Activated CD4-positive, alpha-beta memory T cell treated with anti-CD3 and anti-CD28 coated beads, Interleukin-2, amount 10 ng/mL, durations not matched to agents 7 days and 5 days (primary cell): ENCODE measurements at regions not wholly inside any gene's neighbourhood (a gene's known extent, or its start where the extent isn't known, plus 50 kb on each side); places are given as distances from the start of the nearest gene placed in this dataset.

Experiments
- CTCF ChIA-PET: fragments of 350-600 bp; sonication (Branson Sonifier 250); formaldehyde crosslinking; loops from one replicate; lab custom pipeline; 2021; ENCODE audit warnings: antibody characterized with exemption, inconsistent platforms; lab: Charles Lee
- POLR2A ChIA-PET: fragments of 350-600 bp; sonication (Branson Sonifier 250); formaldehyde crosslinking; loops from one replicate; lab custom pipeline; 2021; ENCODE audit warnings: antibody characterized with exemption; lab: Charles Lee
- DNase-seq: peaks from one replicate; pipeline ENCODE4 v3.0.0-alpha.2; 2020
- H3K27ac Mint-ChIP-seq: one replicate; pipeline ENCODE4 v1.8.0; 2021; ENCODE audit warnings: mild to moderate bottlenecking, mixed read lengths
- H3K27me3 Mint-ChIP-seq: one replicate; pipeline ENCODE4 v1.8.0; 2021; ENCODE audit warnings: mixed read lengths
- H3K36me3 Mint-ChIP-seq: one replicate; pipeline ENCODE4 v1.8.0; 2021; ENCODE audit warnings: low read depth, mixed read lengths
- H3K4me1 Mint-ChIP-seq: one replicate; pipeline ENCODE4 v1.8.0; 2021; ENCODE audit warnings: mixed read lengths
- H3K4me3 Mint-ChIP-seq: one replicate; pipeline ENCODE4 v1.8.0; 2021; ENCODE audit warnings: mild to moderate bottlenecking, mixed read lengths
- H3K9me3 Mint-ChIP-seq: one replicate; pipeline ENCODE4 v1.8.0; 2021; ENCODE audit warnings: mixed read lengths

DNA sequence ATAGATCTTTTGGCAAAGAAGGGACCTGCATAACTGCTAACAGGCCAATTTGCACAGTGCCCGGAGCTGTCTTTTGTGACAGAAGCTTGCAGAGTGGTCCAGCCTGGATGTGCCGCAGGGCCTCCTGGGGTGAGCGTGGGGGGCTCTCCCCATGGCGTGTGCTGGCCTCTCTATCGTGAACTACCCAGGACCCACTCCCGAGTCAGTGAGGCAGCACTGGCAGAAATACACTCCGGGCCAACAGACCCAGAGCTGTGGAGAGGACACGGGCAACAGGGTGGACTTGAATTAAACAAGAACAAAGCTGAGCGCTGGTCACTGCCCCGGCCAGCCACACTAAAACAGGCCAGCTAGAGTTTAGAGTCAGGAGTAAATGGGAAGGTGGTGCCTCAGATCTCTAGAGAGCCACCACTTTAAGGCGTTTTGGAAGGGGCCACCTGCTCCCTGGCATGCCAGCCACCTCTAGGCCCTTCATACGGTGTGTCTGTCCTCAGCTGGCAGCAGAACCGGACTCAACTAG is 152.1 kb downstream of the KLF13 start:
- ChIA-PET CTCF (interaction anchor here (1.3 kb wide), 2 partner anchors 10 to 12 kb away, joined by 3 to 6 read pairs; no protein-coding TSS in a partner anchor), POLR2A (interaction anchor here (0.5 to 2.0 kb wide), 4 partner anchors 9 to 213 kb away, joined by 3 to 9 read pairs (median 4); no protein-coding TSS in a partner anchor)
- Mint-ChIP-seq H3K9me3 (no peaks in the 10 kb centered on the region), H3K4me1 (peaks cover 46% of the 10 kb centered on the region), H3K36me3 (peaks cover 35% of the 10 kb centered on the region), H3K27me3 (no peaks in the 10 kb centered on the region), H3K4me3 (no peak overlapping the region), H3K27ac (no peak overlapping the region)
- no peak for DNase-seq

- Mint-ChIP-seq H3K4me1 (peaks cover 48% of the 10 kb centered on the region), H3K27ac (no peak overlapping the region), H3K9me3 (no peaks in the 10 kb centered on the region), H3K36me3 (peaks cover 41% of the 10 kb centered on the region), H3K4me3 (no peak overlapping the region), H3K27me3 (peaks cover 7% of the 10 kb centered on the region)
- ChIA-PET CTCF (interaction anchor here (1.3 to 2.6 kb wide), 2 partner anchors 8 to 114 kb away, joined by 6 to 11 read pairs; no protein-coding TSS in a partner anchor), POLR2A (interaction anchor here (1.0 to 4.4 kb wide), 5 partner anchors 7 to 154 kb away, joined by 3 to 48 read pairs (median 9); no protein-coding TSS in a partner anchor)
- no peak for DNase-seq
Observed at GRCh38 chr15:31480356-31481025, 153.9 kb downstream of the KLF13 start.

GRCh38 chr15:31481142-31481541 is 154.5 kb downstream of the KLF13 start:
- Mint-ChIP-seq H3K36me3 (peaks cover 41% of the 10 kb centered on the region), H3K27me3 (peaks cover 7% of the 10 kb centered on the region), H3K27ac (no peak overlapping the region), H3K4me3 (peak overlapping the region; percentile 19), H3K4me1 (peaks cover 47% of the 10 kb centered on the region), H3K9me3 (no peaks in the 10 kb centered on the region)
- DNase-seq = no peak
- ChIA-PET POLR2A (interaction anchor here (1.0 to 4.4 kb wide), 5 partner anchors 8 to 155 kb away, joined by 3 to 48 read pairs (median 29); no protein-coding TSS in a partner anchor), CTCF (interaction anchor here (2.6 to 3.0 kb wide), 2 partner anchors 8 to 115 kb away, joined by 11 to 21 read pairs; no protein-coding TSS in a partner anchor)

DNA sequence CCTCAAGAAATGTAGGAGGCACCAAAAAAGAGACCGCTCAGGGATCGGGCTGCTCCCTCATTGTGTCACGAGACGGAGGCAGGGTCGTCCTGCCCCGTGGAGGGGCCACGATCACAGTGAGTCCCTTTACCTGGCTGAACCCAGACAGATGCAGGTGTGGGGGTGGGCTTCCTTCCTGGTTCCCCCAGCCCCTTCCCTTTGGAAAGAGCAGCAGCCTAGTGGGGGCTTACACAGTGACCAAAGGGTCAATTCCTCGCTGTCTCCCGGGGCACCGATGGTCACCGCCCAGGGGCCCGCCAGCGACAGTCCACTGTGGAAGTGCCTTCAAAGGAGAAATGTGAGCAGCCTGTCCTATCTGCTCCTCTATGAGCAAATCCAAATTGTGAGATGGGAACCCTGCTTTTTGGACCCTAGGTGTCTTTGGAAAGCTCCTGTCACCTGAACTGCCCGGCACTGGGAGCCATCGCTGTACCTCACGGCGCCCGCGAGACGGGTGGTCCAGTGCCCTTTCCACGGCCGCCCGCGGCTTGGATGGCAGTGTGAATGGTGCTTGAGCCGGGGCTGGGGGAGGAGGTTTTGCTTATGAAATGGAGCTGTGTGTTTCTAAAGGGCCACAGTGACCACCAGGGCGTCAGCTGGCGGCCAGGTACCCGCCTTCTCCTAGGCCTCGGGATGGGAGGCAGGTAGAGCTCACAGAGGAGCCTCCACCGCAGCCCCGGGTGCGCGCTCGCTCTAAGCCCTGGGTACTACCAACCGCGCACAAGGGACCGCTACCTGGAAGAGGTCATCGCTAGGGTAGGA is 155.7 kb downstream of the KLF13 start:
- DNase-seq = no peak
- POLR2A ChIA-PET = interaction anchor here (0.6 to 4.4 kb wide), 14 partner anchors 9 to 275 kb away, joined by 3 to 48 read pairs (median 6); partner anchors contain the start of gene KLF13

GRCh38 chr15:31483053-31483985 is 156.7 kb downstream of the KLF13 start:
- POLR2A ChIA-PET = interaction anchor here (0.6 to 4.4 kb wide), 16 partner anchors 8 to 276 kb away, joined by 3 to 48 read pairs (median 7); partner anchors contain the start of gene KLF13
- CTCF ChIA-PET = interaction anchor here (0.6 to 3.0 kb wide), 11 partner anchors 10 to 283 kb away, joined by 3 to 21 read pairs (median 4); no protein-coding TSS in a partner anchor
- no peaks in the 10 kb centered on the region for H3K9me3 Mint-ChIP-seq
- peaks cover 7% of the 10 kb centered on the region for H3K27me3 Mint-ChIP-seq
- H3K4me3 Mint-ChIP-seq = peak overlapping the region; percentile 86
- peak; percentile 64 for DNase-seq
- peaks cover 63% of the 10 kb centered on the region for H3K4me1 Mint-ChIP-seq
- peaks cover 32% of the 10 kb centered on the region for H3K36me3 Mint-ChIP-seq
- peak overlapping the region; percentile 86 for H3K27ac Mint-ChIP-seq

More for the DNA sequence above, 155.7 kb downstream of the KLF13 start:
- Mint-ChIP-seq H3K27ac (peak overlapping the region; percentile 86), H3K36me3 (peaks cover 40% of the 10 kb centered on the region), H3K4me1 (peaks cover 54% of the 10 kb centered on the region), H3K27me3 (peaks cover 7% of the 10 kb centered on the region), H3K9me3 (no peaks in the 10 kb centered on the region), H3K4me3 (peak overlapping the region; percentile 86)
- CTCF ChIA-PET = interaction anchor here (0.6 to 3.0 kb wide), 11 partner anchors 9 to 282 kb away, joined by 3 to 21 read pairs (median 5); no protein-coding TSS in a partner anchor

GRCh38 chr15:31483986-31484951 is 157.6 kb downstream of the KLF13 start:
- H3K4me1 Mint-ChIP-seq = peaks cover 70% of the 10 kb centered on the region
- H3K4me3 Mint-ChIP-seq = peak overlapping the region; percentile 76
- H3K27me3 Mint-ChIP-seq = peaks cover 7% of the 10 kb centered on the region
- H3K27ac Mint-ChIP-seq = peak overlapping the region; percentile 69
- ChIA-PET POLR2A (interaction anchor here (0.6 to 4.4 kb wide), 14 partner anchors 9 to 269 kb away, joined by 3 to 48 read pairs (median 7); partner anchors contain the start of gene KLF13), CTCF (interaction anchor here (0.5 to 3.0 kb wide), 9 partner anchors 11 to 853 kb away, joined by 3 to 21 read pairs (median 4); no protein-coding TSS in a partner anchor)
- H3K36me3 Mint-ChIP-seq = peaks cover 28% of the 10 kb centered on the region
- H3K9me3 Mint-ChIP-seq = no peaks in the 10 kb centered on the region
- peak; percentile 44 for DNase-seq

GRCh38 chr15:31484986-31485385 is 158.4 kb downstream of the KLF13 start:
- H3K27ac Mint-ChIP-seq = peak overlapping the region; percentile 57
- H3K9me3 Mint-ChIP-seq = no peaks in the 10 kb centered on the region
- peaks cover 75% of the 10 kb centered on the region for H3K4me1 Mint-ChIP-seq
- DNase-seq = no peak
- POLR2A ChIA-PET = interaction anchor here (1.6 to 4.4 kb wide), 4 partner anchors 12 to 270 kb away, joined by 7 to 48 read pairs (median 36); no protein-coding TSS in a partner anchor
- H3K36me3 Mint-ChIP-seq = peaks cover 28% of the 10 kb centered on the region
- H3K4me3 Mint-ChIP-seq = peak overlapping the region; percentile 76
- H3K27me3 Mint-ChIP-seq = peaks cover 7% of the 10 kb centered on the region
- CTCF ChIA-PET = interaction anchor here (0.5 to 2.3 kb wide), 4 partner anchors 50 to 854 kb away, joined by 3 to 8 read pairs (median 6); no protein-coding TSS in a partner anchor

- peaks cover 76% of the 10 kb centered on the region for H3K4me1 Mint-ChIP-seq
- no peak overlapping the region for H3K27ac Mint-ChIP-seq
- ChIA-PET POLR2A (interaction anchor here (4.2 kb wide), 1 partner anchor 119 kb away, joined by 29 read pairs; no protein-coding TSS in a partner anchor), CTCF (interaction anchor here (5.7 to 6.3 kb wide), 2 partner anchors 48 to 122 kb away, joined by 117 to 128 read pairs; no protein-coding TSS in a partner anchor)
- H3K27me3 Mint-ChIP-seq = peaks cover 7% of the 10 kb centered on the region
- peaks cover 28% of the 10 kb centered on the region for H3K36me3 Mint-ChIP-seq
- no peak overlapping the region for H3K4me3 Mint-ChIP-seq
- DNase-seq = no peak
- no peaks in the 10 kb centered on the region for H3K9me3 Mint-ChIP-seq
Observed at GRCh38 chr15:31485431-31485830, 158.8 kb downstream of the KLF13 start.

- ChIA-PET CTCF (interaction anchor here (5.7 to 6.3 kb wide), 2 partner anchors 48 to 123 kb away, joined by 117 to 128 read pairs; no protein-coding TSS in a partner anchor), POLR2A (interaction anchor here (1.9 kb wide), 1 partner anchor 51 kb away, joined by 8 read pairs; no protein-coding TSS in a partner anchor)
- Mint-ChIP-seq H3K27me3 (peaks cover 7% of the 10 kb centered on the region), H3K9me3 (peaks cover 3% of the 10 kb centered on the region), H3K36me3 (peaks cover 27% of the 10 kb centered on the region), H3K27ac (no peak overlapping the region), H3K4me1 (peaks cover 77% of the 10 kb centered on the region), H3K4me3 (no peak overlapping the region)
- DNase-seq = no peak
Observed at GRCh38 chr15:31485911-31486461, 159.4 kb downstream of the KLF13 start.

GRCh38 chr15:31486506-31486905 is 159.9 kb downstream of the KLF13 start:
- Mint-ChIP-seq H3K36me3 (peaks cover 30% of the 10 kb centered on the region), H3K27me3 (peaks cover 7% of the 10 kb centered on the region), H3K4me3 (no peak overlapping the region), H3K4me1 (peaks cover 77% of the 10 kb centered on the region), H3K9me3 (peaks cover 8% of the 10 kb centered on the region), H3K27ac (no peak overlapping the region)
- ChIA-PET POLR2A (interaction anchor here (1.2 to 1.9 kb wide), 2 partner anchors 51 to 160 kb away, joined by 4 to 8 read pairs; partner anchors contain the start of gene KLF13), CTCF (interaction anchor here (2.9 to 6.3 kb wide), 5 partner anchors 13 to 286 kb away, joined by 24 to 128 read pairs (median 44); no protein-coding TSS in a partner anchor)
- no peak for DNase-seq
